HL-60/S4 treated with phorbol 12-myristate 13-acetate at 8.2 ng/mL for 4 days and 3 days (cell line): ENCODE measurements at regions not wholly inside any gene's neighbourhood (a gene's known extent, or its start where the extent isn't known, plus 50 kb on each side); places are given as distances from the start of the nearest gene placed in this dataset.

Experiments used
- in situ Hi-C: fragments of 300-500 bp; cut with MboI; formaldehyde crosslinking; loops from 2 replicates; pipeline ENCODE4 v1.15.0; 2022; ENCODE audit warnings: low sequenced_read_pairs

- in situ Hi-C loops = no loop called here
Measured at GRCh38 chr10:32174349-32174893, 118.2 kb upstream of the KIF5B start.

GRCh38 chr10:32171204-32171603, 115.0 kb upstream of the KIF5B start:
- in situ Hi-C loops = no loop called here

- in situ Hi-C loops = no loop called here
Measured at GRCh38 chr10:32169556-32169955, 113.3 kb upstream of the KIF5B start.

GRCh38 chr10:32167450-32167849, 111.2 kb upstream of the KIF5B start:
- in situ Hi-C loops = no loop called here

- in situ Hi-C loops = no loop called here
Measured at GRCh38 chr10:32166365-32166764, 110.1 kb upstream of the KIF5B start.

GRCh38 chr10:32163762-32164148, 107.5 kb upstream of the KIF5B start:
- in situ Hi-C loops = no loop called here

- in situ Hi-C loops = no loop called here
Measured at GRCh38 chr10:32163071-32163761, 107.0 kb upstream of the KIF5B start.

- in situ Hi-C loops = no loop called here
Measured at GRCh38 chr10:32161586-32161985, 105.4 kb upstream of the KIF5B start.

- in situ Hi-C loops = no loop called here
Measured at GRCh38 chr10:32160864-32161263, 104.6 kb upstream of the KIF5B start.

GRCh38 chr10:32159264-32159663, 103.0 kb upstream of the KIF5B start:
- in situ Hi-C loops = no loop called here

GRCh38 chr10:32156031-32156495, 99.8 kb upstream of the KIF5B start:
- in situ Hi-C loops = no loop called here

- in situ Hi-C loops = no loop called here
Measured at GRCh38 chr10:32155075-32155516, 98.9 kb upstream of the KIF5B start.

GRCh38 chr10:32153931-32154330, 97.7 kb upstream of the KIF5B start:
- in situ Hi-C loops = no loop called here

- in situ Hi-C loops = no loop called here
Measured at GRCh38 chr10:32153252-32153651, 97.0 kb upstream of the KIF5B start.

GRCh38 chr10:32151871-32152270, 95.6 kb upstream of the KIF5B start:
- in situ Hi-C loops = no loop called here

- in situ Hi-C loops = no loop called here
Measured at GRCh38 chr10:32150532-32151101, 94.4 kb upstream of the KIF5B start.

- in situ Hi-C loops = no loop called here
Measured at GRCh38 chr10:32149252-32149955, 93.2 kb upstream of the KIF5B start.

- in situ Hi-C loops = no loop called here
Measured at GRCh38 chr10:32148864-32149251, 92.6 kb upstream of the KIF5B start.

- in situ Hi-C loops = no loop called here
Measured at GRCh38 chr10:32147730-32148129, 91.5 kb upstream of the KIF5B start.

- in situ Hi-C loops = no loop called here
Measured at GRCh38 chr10:32146166-32146565, 89.9 kb upstream of the KIF5B start.

- in situ Hi-C loops = no loop called here
Measured at GRCh38 chr10:32144817-32145688, 88.8 kb upstream of the KIF5B start.
